HCT116 (cell line): ENCODE measurements at regions not wholly inside any gene's neighbourhood (a gene's known extent, or its start where the extent isn't known, plus 50 kb on each side); places are given as distances from the start of the nearest gene placed in this dataset.

ENCODE experiments used
- CTCF ChIP-seq, 3 experiments: fragments of 200-600 bp in 1 of 3; sonication (generic) in 1 of 3; IDR thresholded peaks in 2 of 3; conservative IDR thresholded peaks in 1 of 3; 2 replicates each; pipeline ENCODE4 v1.5.1; 2012 to 2017; ENCODE audit warnings: low read depth in 2 of 3, low read length in 2 of 3, antibody characterized with exemption in 1 of 3, borderline replicate concordance in 1 of 3, control low read depth in 1 of 3, mild to moderate bottlenecking in 1 of 3, mixed read lengths in 1 of 3, mixed run types in 1 of 3, moderate library complexity in 1 of 3; ENCODE audit not compliant: insufficient read depth in 1 of 3
- EGR1 ChIP-seq: IDR thresholded peaks from 2 replicates; pipeline ENCODE4 v1.6.1; 2012; ENCODE audit warnings: low read depth
- EZH2 ChIP-seq: fragments of 200-600 bp; sonication (generic); IDR thresholded peaks from 2 replicates; pipeline ENCODE4 v1.6.1; 2017; ENCODE audit warnings: antibody characterized with exemption, mixed run types
- EZH2phosphoT487 ChIP-seq: fragments of 200-600 bp; IDR thresholded peaks from 2 replicates; pipeline ENCODE4 v1.6.1; 2018; ENCODE audit warnings: antibody characterized with exemption, borderline replicate concordance
- POLR2A ChIP-seq: IDR thresholded peaks from 2 replicates; pipeline ENCODE4 v1.7.0; 2011; ENCODE audit warnings: borderline replicate concordance; ENCODE audit not compliant: insufficient read depth, insufficient read length; ENCODE audit errors: extremely low read depth
- POLR2AphosphoS5 ChIP-seq: IDR thresholded peaks from 2 replicates; pipeline ENCODE4 v1.6.1; 2011; ENCODE audit warnings: mild to moderate bottlenecking, low read depth, low read length, moderate library complexity
- RAD21 ChIP-seq: IDR thresholded peaks from 2 replicates; pipeline ENCODE4 v1.6.1; 2012; ENCODE audit warnings: low read depth, mild to moderate bottlenecking
- REST ChIP-seq: IDR thresholded peaks from 2 replicates; pipeline ENCODE4 v1.6.1; 2012; ENCODE audit warnings: low read depth
- SP1 ChIP-seq: IDR thresholded peaks from 2 replicates; pipeline ENCODE4 v1.6.1; 2012; ENCODE audit warnings: low read depth
- ZFX ChIP-seq: fragments of 450-650 bp; IDR thresholded peaks from 2 replicates; pipeline ENCODE4 v1.6.1; 2017
- TF ChIP-seq, protein P1 (sequence below): IDR thresholded peaks from 2 replicates; pipeline ENCODE4 v1.6.1; 2011; ENCODE audit warnings: mild to moderate bottlenecking, low read length, moderate library complexity; ENCODE audit not compliant: insufficient replicate concordance; ENCODE audit errors: extremely low read depth
- TF ChIP-seq, protein P2 (sequence below): IDR thresholded peaks from 2 replicates; pipeline ENCODE4 v1.6.1; 2012

DNA sequence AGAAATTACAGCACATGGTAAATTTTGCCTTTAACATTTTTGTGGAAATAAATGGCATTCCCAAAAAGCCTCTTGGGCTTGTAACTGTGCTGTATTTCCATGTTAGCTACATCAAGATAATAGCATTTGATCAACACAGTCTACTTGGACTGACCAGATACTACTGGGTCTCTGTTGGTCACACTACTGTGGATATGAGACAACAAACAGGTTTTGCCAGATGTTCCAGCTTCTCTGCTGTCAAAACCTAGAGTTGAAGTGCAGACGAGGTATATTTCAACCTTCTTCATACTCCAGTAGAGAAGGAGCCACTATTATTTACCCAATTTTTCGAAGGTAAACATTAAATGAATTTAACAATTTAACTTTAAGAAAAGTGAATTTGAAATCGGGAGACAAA lies 284.7 kb upstream of the CITED2 start:
- TF ChIP-seq EZH2 = no peak
- TF ChIP-seq CTCF (IDR thresholded peaks at IDR 0.05 in 2 of 3, conservative IDR thresholded peaks at IDR 0.05 in 1 of 3; ENCODE audit: borderline replicate concordance in 1 of 3, insufficient read depth in 1 of 3, low read depth in 2 of 3, low read length in 2 of 3) = no peak
- TF ChIP-seq, protein P1, sequence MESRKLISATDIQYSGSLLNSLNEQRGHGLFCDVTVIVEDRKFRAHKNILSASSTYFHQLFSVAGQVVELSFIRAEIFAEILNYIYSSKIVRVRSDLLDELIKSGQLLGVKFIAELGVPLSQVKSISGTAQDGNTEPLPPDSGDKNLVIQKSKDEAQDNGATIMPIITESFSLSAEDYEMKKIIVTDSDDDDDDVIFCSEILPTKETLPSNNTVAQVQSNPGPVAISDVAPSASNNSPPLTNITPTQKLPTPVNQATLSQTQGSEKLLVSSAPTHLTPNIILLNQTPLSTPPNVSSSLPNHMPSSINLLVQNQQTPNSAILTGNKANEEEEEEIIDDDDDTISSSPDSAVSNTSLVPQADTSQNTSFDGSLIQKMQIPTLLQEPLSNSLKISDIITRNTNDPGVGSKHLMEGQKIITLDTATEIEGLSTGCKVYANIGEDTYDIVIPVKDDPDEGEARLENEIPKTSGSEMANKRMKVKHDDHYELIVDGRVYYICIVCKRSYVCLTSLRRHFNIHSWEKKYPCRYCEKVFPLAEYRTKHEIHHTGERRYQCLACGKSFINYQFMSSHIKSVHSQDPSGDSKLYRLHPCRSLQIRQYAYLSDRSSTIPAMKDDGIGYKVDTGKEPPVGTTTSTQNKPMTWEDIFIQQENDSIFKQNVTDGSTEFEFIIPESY = no peak
- no peak for TF ChIP-seq POLR2AphosphoS5
- TF ChIP-seq SP1 = no peak
- no peak for TF ChIP-seq POLR2A
- no peak for TF ChIP-seq RAD21
- TF ChIP-seq EZH2phosphoT487 = no peak
- TF ChIP-seq, protein P2, sequence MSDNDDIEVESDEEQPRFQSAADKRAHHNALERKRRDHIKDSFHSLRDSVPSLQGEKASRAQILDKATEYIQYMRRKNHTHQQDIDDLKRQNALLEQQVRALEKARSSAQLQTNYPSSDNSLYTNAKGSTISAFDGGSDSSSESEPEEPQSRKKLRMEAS = no peak
- TF ChIP-seq EGR1 = no peak
- no peak for TF ChIP-seq REST
- TF ChIP-seq ZFX = no peak
